Activated T-cell treated with anti-CD3 and anti-CD28 coated beads for 1 hour (primary cell): ENCODE measurements at regions not wholly inside any gene's neighbourhood (a gene's known extent, or its start where the extent isn't known, plus 50 kb on each side); places are given as distances from the start of the nearest gene placed in this dataset.
"Not testable (repeated sequence)": the region's sequence is repeated elsewhere in the genome, so short reads cannot be mapped to it uniquely, and the experiment has no call there.

ENCODE experiments used
- DNase-seq: peaks from one replicate; pipeline ENCODE4 v3.0.0-alpha.2; 2020; ENCODE audit warnings: low read depth

DNA sequence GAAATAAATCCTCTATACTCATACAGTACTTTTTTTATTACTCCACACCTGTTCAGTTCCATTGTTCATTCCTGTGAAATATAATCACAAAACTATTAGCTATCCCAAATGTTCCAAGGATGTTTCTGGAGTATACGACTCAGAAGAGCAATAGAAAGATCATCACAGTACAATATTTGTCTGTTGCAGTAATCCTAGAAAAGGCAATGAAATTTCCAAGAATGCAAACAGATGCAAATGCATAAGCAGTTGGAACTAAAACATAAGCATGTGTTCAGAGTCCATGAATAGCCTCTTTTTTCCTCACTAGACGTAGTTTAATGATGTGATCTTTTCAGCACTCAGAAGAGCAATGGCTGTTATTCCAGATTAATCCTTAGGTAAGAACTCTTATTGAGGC is 55.2 kb downstream of the RTL3 start:
- DNase-seq, result no peak

DNA sequence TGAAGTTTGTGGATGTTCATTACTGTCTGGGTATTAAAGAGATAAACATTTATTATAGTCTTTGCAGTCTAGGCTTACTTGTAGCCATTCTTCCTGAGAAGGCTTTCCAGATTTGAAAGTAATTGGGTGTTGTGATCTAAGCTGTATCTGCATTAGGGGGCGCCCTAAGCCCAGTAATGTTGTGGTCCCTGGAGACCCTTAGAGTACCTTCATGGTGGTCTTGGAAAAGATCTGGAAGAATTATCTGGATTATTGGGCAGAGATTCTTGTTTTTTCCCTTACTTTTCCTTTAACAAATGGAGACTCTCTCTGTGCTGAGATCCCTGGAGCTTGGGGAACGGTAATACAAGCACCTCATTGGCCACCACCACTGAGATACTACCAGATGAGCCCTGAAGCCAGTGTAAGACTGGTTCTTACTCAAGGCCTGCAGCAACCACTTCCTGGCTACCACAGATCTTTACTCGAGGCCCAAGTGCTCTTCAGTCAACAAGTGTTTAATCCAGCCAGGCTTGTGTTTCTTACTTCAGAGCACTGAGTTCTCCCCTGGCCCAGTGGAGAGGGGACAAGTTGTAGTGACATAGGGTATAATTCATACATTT is 63.1 kb downstream of the RTL3 start:
- no peak for DNase-seq

DNA sequence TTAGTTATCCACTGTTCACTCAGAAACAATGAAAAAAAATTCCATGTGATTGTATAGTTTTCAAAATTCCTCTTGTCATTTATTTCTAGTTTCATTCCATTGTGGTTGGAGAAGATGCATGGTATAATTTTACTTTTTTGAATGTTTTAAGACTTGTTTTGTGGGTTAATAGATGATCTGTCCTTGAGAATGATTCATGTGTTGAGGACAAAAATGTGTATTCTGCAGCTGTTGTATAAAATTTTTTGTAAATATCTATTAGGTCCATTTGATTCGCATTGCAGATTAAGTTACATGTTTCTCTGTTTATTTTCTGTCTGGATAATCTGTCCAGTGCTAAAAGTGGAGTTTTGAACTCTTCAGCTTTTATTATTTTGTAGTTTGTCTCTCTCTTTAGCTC is 65.4 kb downstream of the RTL3 start:
- no peak for DNase-seq

DNA sequence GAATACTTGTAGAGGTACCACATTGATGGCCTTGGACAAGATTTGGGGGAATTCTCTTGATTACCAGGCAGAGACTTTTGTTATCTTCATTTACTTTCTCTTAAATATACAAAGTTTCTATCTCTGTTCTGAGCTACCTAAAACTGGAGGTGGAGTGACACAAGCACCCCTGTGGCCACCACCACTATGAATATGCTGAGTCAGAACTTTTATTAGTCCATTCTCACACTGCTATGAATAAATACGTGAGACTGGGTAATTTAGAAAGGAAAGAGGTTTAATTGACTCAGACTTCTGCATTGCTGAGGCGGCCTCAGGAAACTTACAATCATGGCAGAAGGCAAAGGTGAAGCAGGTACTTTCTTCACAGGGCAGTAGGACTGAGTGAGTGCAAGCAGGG is 67.1 kb downstream of the RTL3 start:
- no peak for DNase-seq

DNA sequence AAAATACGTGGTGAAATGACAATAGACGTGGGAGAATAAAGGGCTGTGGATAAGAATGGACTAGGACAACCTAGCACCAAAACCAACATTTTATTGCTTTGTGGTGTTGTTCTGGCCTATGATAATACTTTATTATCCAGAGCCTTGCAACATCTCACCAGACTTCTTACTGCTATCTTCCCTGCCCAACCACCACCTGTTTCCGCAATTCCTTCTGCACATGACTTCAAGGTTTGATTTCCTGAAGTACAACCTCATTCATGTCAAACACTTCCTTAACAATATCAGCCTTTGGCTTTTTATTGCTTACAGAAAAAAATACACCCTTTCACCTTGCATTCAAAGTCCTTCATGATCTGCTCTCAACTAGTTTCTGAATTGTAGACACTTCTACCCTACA is 84.8 kb downstream of the RTL3 start:
- DNase-seq, result no peak

DNA sequence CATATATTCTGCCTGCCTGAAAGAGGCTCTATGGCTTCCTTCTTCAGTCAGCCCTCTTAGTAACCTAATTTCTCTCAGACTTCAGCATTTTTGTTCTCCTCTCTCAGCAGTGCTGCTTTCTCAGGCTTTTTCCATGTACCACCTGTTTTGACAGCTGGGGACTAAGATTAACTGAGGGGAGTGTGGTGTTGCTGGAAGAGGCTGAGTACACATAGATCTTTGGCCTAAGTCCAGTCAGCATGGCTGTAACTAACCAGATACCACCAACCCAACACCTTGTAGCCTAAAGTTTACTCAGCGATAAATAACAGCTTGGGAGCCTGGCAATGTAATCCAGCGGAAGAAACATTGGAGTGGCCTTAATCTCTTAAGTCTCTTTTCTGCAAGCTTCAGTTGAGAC is 85.5 kb downstream of the RTL3 start:
- DNase-seq, result no peak

DNA sequence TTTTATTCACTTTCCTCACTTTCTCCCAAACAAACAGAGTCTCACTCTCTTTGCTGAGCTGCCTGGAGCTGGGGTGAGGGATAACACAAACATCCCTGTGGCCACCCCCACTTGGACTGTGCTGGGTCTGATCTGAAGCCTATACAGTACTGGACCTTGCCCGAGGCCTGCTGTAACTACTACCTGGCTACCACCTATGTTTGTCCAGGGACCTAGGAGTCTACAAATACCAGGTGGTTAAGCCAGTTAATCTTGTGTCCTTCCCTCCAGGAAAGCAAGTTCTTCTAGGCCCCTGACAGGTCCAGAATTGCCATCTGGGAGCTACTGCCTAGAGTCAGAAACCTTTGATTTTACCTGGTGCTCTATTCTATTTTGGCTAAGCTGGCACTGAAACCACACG is 87.3 kb downstream of the RTL3 start:
- no peak for DNase-seq

DNA sequence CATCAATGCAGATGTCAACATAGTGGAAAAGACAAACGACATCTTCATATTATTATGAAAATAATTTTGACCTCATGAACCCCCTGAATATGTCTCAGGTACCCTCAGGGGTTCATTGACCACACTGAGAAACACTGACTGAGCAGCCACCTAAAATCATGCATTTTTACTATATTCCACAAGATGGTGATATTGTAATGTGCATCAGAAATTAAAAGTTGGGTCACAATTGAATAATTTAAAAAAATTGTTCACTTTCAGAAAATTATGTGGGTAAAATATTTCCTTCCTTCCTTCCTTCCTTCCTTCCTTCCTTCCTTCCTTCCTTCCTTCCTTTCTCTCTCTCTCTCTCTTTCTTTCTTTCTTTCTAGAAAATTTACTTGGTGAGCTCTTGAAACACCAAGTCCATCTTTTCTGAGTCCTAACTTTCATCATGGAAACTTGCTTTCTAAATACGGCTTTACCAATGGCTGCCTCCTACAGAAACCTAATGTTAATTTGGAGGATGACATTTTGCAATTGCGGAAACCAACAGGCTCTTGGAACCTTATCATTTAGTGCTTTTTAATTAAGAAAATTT is 103.6 kb downstream of the RTL3 start:
- no peak for DNase-seq

DNA sequence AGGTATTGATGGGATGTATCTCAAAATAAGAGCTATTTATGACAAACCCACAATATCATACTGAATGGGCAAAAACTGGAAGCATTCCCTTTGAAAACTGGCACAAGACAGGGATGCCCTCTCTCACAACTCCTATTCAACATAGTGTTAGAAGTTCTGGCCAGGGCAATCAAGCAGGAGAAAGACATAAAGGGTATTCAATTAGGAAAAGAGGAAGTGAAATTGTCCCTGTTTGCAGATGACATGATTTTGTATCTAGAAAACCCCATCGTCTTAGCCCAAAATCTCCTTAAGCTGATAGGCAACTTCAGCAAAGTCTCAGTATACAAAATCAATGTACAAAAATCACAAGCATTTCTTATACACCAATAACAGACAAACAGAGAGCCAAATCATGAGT is 106.5 kb downstream of the RTL3 start:
- not testable (repeated sequence) for DNase-seq

DNA sequence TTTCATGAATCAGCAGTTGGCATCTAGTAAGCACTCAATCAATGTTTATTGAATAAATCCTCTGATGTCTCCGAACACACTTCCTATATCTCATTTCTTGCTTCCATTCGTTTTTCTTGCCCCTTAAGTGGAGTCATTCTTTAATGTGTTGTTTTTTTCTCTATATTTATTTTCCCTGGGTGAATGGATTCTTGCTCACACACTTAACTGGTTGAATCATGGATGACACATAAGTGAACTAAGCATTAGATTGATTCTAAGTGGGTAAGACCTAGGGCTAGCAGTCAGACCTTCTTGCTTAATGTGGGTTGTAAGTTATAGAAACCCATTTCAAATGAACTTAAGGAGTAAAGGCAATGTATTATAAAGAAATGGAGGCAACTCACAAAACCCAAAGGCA is 111.1 kb downstream of the RTL3 start:
- DNase-seq, result no peak

DNA sequence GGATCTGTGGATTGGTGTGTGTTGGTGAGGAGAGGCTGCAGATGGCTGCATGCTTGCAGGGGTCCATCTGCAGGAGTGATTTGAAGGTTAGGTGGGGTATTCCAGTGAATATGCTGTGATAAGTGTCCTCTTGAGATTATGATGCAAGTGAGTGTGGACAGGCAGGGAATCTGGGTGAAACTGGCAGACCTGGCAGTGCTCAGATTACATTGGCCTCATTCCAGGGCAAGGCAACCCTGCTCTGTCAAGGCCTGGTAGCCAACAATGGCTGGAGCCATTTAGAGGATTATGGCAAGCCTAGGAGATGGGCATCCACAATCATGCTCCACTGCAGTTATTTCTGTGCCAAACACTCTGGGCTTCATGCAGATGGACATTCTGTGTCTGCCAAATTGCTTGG is 113.9 kb downstream of the RTL3 start:
- no peak for DNase-seq

DNA sequence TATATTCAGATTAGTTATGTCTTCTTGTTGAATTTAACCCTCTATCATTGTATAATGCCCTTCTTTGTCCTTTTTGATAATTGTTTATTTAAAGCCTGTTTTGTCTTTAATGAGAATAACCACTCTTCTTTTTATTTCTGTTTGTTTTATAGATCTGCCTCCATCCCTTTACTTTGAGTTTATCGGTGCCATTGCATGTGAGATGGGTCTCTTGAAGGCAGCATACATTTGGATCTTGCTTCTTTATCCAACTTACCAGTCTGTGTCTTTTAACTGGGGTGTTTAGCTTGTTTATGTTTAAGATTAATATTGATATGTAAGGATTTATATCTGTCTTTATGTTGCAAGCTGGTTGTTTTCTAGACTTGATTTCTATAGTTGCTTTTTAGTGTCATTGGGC is 115.8 kb downstream of the RTL3 start:
- no peak for DNase-seq

DNA sequence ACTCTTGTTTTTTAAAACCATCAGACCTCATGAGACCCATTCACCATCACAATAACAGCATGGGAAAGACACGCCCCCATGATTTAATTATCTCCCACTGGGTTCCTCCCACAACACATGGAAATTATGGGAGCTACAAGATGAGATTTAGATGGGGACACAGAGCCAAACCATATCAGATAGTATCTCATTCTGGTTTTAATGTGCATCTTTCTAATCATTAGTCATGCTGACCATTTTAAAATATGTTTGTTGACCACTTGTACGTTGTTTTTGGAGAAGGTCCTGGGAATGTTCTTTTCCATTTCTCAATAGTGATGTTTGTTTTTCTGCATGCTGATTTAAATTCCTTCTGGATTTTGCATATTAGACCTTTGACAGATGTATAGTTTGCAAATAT is 119.0 kb downstream of the RTL3 start:
- no peak for DNase-seq

DNA sequence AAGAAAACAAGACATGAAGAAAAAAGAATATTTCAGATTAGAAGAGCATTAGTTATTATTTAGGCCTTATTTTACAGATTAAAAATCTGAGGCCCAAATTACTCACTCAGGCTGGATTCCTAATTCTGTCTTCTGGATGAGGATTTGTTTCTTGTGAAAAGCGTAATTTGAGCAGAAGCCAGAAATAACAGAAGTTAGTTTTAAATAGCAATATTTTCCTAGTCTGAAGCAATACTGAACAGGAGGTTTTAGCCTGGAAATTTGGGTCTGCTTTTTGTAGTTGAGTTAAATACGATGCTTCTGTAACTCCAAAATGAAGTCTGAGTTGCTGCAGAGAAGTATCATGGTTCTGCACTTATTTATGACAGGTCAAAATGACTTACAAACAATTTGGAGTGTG is 124.9 kb downstream of the RTL3 start:
- no peak for DNase-seq

DNA sequence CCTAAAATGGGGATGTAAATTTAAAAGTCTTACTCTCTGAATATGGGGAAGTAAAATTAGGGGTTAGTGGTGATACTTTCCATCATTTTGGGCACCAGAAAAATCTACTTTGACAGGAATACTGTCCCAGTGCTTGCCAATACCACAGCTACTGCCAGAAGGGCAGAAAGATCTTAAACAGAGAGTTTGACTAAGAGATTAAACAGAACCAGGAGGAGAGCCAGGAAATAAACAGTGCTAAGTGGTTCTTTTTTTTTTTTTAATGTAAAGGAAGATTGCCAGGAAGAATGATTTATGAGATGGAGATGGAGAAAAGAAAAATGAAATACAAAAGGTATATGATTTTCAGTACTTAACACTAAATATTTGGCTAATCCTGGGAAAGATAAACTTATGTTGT is 126.8 kb downstream of the RTL3 start:
- no peak for DNase-seq

DNA sequence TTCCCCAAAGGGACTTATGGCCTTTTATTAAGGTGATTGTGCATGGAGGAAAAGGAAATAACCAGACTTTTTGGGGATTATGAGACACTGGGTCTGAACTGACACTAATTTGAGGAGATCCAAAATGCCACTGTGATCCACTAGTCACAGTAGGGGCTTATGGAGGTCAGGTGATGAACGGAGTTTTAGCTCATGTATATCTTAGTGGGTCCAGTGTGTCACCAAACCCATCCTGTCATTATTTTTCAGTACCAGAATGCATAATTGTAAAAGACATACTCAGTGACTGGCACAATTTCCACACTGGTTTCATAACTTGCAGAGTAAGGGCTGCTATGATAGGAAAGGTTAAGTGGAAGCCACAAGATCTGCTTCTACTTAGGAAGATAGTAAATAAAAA is 131.3 kb downstream of the RTL3 start:
- DNase-seq, result no peak

DNA sequence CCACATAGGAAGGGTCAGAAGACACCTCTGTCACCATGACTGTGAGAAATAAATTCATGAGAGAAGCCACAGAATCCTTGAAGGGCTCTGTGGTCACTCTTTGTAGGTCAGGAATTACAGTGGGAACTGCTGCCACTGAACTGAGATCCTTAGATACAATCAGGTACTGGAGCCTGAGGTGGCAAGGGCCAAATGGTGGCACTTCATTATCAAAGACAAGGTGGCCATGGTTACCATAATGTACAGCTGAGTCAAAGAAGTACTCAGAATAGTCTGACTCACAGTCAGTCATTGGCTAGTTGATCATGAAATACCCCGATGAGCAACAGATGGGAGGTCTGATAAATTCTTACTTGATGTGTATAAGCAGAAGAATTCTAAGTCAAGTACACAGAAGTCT is 131.9 kb downstream of the RTL3 start:
- no peak for DNase-seq

DNA sequence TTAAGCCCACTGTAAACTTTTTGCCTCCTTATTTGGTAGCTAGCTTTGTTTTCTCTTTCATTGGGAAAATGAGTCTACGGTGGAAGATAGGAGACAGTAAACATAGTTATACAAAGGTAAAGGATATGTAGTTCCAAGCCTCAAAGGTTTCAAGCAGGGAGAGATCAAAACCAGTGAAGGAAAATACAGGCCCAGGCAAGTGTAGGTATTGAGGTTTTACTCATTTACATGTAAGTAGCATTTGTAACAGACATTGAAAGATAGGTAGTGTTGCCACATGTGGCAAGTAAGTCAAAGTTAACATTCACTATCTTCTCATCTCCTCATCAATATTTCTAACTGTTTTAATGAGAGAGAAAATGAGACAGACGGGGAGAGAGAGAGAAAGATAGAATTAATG is 136.5 kb downstream of the RTL3 start:
- no peak for DNase-seq

DNA sequence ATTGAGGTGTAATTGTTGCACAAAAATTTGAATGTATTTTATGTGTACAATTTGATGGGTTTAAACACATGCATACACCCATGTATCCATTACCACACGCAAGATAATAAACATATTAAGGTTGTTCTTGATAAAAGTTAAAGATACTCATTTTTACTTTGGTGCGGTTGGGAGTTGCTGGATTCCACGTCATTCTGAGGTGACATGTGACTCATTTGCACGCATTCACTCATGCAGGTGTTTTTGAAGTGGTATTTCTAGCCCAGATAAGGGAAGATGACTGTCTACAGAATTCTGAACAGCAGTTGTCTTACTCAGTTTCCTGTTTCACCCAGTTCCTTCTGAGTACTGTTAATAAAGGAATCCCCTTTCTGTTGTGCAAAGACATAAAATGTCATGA is 142.0 kb downstream of the RTL3 start:
- peak; percentile 12 for DNase-seq

DNA sequence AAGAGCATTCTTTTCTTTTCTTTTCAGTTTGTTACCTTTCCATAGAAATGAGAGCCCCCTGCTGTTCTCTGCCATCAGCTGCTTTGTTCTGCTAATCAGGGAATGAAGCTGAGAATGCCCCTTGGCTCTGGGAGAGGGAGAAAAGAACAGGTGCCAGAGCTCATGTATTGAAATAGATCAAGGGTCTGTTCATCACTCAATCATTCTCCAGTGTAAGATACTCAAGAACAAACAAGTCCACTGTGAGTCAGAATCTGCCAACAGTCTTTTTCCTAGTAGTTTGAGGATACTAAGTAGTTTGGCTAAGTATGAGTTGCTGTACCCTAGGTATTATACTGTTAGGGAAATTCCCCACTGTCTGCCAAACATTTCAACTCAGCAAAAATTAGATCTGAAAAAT is 144.3 kb downstream of the RTL3 start:
- no peak for DNase-seq

DNA sequence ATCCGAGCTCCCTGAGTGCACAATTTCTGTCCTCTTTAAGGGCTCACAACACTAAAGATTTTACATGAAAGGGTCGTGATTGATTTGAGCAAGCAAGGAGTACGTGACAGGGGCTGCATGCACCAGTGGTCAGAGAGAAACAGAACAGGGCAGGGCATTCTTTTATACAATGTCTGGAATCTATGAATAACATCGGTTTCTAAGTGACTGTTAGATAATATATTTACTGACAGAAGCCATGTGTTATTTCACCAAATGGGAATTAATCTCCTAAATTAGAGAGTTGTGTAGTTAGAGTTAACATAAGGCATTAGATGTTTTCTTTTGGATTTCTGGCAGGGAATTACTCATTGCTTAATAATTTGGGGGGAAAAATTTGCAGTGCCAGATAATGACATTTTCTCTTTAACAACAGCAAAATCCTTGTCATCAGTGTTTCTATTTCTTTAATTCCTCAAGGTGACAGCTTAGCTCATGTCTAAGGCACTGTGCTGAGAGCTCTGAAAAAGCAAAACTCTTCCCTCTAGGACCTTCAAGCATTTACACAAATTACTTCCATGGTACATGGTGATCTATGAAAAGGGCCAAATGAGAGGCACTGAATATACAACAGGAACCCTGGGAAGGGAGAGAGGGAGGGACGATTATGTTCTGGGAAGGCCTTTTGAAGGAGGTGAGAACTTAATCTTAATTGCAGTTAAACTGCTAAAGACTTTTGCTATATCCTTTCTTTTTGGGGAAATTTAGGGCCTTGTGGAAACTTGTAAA is 145.0 kb downstream of the RTL3 start:
- no peak for DNase-seq

DNA sequence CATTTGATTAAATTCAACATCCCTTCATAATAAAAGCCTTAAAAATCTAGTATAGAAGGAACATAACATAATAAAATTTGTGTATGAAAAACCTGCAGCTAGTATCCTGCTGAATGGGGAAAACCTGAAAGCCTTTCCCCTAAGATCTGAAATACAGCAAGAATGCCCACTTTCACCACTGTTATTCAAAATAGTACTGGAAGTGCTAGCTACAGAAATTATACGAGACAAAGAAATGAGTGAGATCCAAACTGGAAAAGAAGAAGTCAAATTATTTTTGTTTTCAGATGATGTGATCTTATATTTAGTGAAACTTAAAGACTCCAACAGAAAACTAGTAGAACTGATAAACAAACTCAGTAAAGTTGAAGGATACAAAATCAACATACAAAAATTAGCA is 152.9 kb downstream of the RTL3 start:
- DNase-seq, result no peak

DNA sequence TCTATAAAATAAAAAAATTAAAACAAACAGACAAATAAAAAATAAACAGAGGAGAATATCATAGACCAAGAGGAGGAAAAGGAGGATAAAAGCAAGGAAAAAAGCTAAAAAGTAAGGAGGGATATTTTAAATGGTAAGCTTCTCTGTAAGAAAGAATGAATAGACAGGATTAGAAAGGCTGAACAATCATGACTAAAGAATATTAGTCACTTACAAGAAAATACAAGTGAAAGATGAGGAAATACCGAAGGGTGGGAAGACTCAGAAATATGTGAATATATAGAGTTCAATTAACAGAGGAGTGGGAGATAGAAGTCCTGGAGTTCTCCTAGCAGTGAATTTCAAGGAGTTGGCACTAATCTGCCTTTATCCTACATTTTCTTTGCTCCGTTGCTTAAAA is 162.6 kb downstream of the RTL3 start:
- no peak for DNase-seq

DNA sequence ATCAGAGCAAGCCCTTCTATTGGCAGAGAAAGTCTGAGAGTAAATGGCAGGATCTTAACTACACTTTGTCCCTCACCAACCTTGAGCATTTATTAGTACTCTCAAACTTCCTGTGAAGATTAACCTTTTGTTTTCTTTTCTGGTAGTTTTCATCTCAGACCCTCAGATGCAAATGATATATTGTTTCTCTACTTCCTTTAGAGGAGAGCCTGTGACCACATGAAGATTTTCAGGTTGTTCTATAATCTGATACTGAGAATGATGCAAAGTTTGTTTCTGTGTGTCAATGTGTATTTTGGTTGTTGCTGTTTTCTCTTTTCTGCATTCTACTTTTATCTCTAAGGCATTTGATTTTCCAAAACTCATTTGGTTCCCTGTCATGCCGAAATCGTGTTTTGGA is 165.8 kb upstream of the CYSLTR1 start:
- DNase-seq, result no peak
